MM.1S (cell line): ENCODE measurements at regions not wholly inside any gene's neighbourhood (a gene's known extent, or its start where the extent isn't known, plus 50 kb on each side); places are given as distances from the start of the nearest gene placed in this dataset.

Source experiments
- DNase-seq: peaks from one replicate; pipeline ENCODE4 v3.0.0-alpha.2; 2015
- H2AFZ ChIP-seq: fragments of 300-600 bp; sonication (generic); 2 replicates; pipeline ENCODE4 v1.6.0; 2016; ENCODE audit warnings: antibody characterized with exemption, low read length
- H3F3A ChIP-seq: fragments of 300-600 bp; sonication (generic); 2 replicates; pipeline ENCODE4 v1.6.1; 2016; ENCODE audit warnings: mild to moderate bottlenecking, antibody characterized with exemption, low read length, moderate library complexity, mixed read lengths; ENCODE audit not compliant: insufficient read depth
- H3K27ac ChIP-seq: fragments of 300-600 bp; sonication (generic); 2 replicates; pipeline ENCODE4 v1.5.1; 2016; ENCODE audit warnings: mild to moderate bottlenecking, low read length
- H3K27me3 ChIP-seq: fragments of 300-600 bp; sonication (generic); replicated peaks from 2 replicates; pipeline ENCODE4 v1.6.0; 2016; ENCODE audit warnings: low read length; ENCODE audit not compliant: insufficient read depth
- H3K36me3 ChIP-seq: fragments of 300-600 bp; sonication (generic); replicated peaks from 2 replicates; pipeline ENCODE4 v1.6.1; 2016; ENCODE audit warnings: mild to moderate bottlenecking, low read length, mixed read lengths; ENCODE audit not compliant: insufficient read depth
- H3K4me1 ChIP-seq: fragments of 300-600 bp; sonication (generic); 2 replicates; pipeline ENCODE4 v1.6.1; 2016; ENCODE audit warnings: low read length, mixed read lengths
- H3K4me2 ChIP-seq: fragments of 300-600 bp; sonication (generic); 2 replicates; pipeline ENCODE4 v1.6.0; 2016; ENCODE audit warnings: low read depth, low read length
- H3K4me3 ChIP-seq: fragments of 300-600 bp; sonication (generic); 2 replicates; pipeline ENCODE4 v1.5.1; 2016; ENCODE audit warnings: low read length, mixed read lengths
- H3K79me2 ChIP-seq: fragments of 300-600 bp; sonication (generic); 2 replicates; pipeline ENCODE4 v1.6.1; 2016; ENCODE audit warnings: mixed run types, low read length, mixed read lengths
- H3K9ac ChIP-seq: fragments of 300-600 bp; sonication (generic); 2 replicates; pipeline ENCODE4 v1.6.1; 2016; ENCODE audit warnings: low read length, mixed read lengths
- H3K9me2 ChIP-seq: fragments of 300-600 bp; sonication (generic); replicated peaks from 2 replicates; pipeline ENCODE4 v1.6.1; 2016; ENCODE audit warnings: mild to moderate bottlenecking, low read length, mixed read lengths; ENCODE audit not compliant: insufficient read depth
- H3K9me3 ChIP-seq: fragments of 300-600 bp; sonication (generic); replicated peaks from 2 replicates; pipeline ENCODE4 v1.6.1; 2016; ENCODE audit warnings: mild to moderate bottlenecking, low read length, mixed read lengths; ENCODE audit not compliant: insufficient read depth
- H4K20me1 ChIP-seq: fragments of 300-600 bp; sonication (generic); 2 replicates; pipeline ENCODE4 v1.6.1; 2016; ENCODE audit warnings: mild to moderate bottlenecking, low read length, moderate library complexity, mixed read lengths; ENCODE audit not compliant: insufficient read depth
- CTCF ChIP-seq: fragments of 300-600 bp; sonication (generic); IDR thresholded peaks from 2 replicates; pipeline ENCODE4 v1.5.1; 2016; ENCODE audit warnings: antibody characterized with exemption, low read length, mixed read lengths
- EZH2 ChIP-seq: fragments of 300-600 bp; sonication (generic); optimal IDR thresholded peaks from 2 replicates; pipeline ENCODE3; 2017; ENCODE audit warnings: low read depth, mild to moderate bottlenecking, antibody characterized with exemption, low read length, mixed read lengths
- EZH2phosphoT487 ChIP-seq: fragments of 300-600 bp; sonication (generic); IDR thresholded peaks from 2 replicates; pipeline ENCODE4 v1.6.1; 2018; ENCODE audit warnings: antibody characterized with exemption, low read length

DNA sequence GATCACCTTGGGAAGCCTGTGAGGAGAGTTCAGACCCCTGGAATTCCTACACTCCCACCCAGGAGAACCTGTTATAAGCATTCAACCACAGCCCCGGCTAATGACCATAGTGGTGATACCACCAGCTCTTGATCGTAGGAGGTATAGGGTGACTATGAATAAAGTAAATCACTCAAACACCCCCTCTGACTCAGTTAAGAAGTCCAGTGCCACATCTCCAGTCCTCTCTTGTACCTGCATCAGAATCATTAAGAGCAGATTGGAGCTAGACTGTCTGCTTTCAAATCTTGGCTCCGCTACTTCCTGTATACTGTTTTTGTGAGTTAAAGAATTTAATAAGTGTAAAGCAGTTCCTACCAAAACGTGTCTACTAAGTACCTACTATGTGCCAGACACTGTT, 565.1 kb upstream of the DIPK2B start:
- Histone ChIP-seq H3K4me3 (no peak overlapping the region), H3K27ac (no peak overlapping the region), H3F3A (no peaks in the 10 kb centered on the region)

DNA sequence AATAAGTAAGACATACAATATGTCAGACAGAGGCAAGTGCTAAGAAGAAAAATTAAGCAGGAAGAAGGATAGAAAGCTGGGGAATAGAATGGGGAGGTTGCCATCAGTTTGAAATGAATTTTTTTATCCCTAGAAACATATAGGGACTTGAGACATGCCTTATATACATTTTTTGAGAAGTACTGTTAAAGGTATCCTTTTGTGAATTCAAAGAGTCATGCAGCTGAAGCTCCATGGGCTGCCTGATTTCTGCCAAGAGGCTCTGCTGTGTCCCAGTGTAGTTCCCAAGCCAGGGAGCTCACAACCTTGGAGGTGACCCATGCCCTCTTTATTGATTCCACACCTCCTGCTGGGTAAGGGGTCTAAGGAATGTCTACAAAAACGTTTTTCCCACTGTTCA, 564.6 kb upstream of the DIPK2B start:
- H3K79me2 ChIP-seq, result peaks cover 1% of the 10 kb centered on the region; the same call in 1 of the 2 replicates
- H3K9ac ChIP-seq, result no peak overlapping the region
- no peak overlapping the region for H3K4me3 ChIP-seq
- no peaks in the 10 kb centered on the region for H3K27me3 ChIP-seq
- no peaks in the 10 kb centered on the region for H3K9me3 ChIP-seq
- no peak overlapping the region for H3K4me2 ChIP-seq
- no peaks in the 10 kb centered on the region for H3K9me2 ChIP-seq
- peaks cover 20% of the 10 kb centered on the region for H3K4me1 ChIP-seq
- no peak for TF ChIP-seq EZH2phosphoT487
- no peak for TF ChIP-seq EZH2
- no peak for TF ChIP-seq CTCF
- DNase-seq, result no peak
- H2AFZ ChIP-seq, result no peak overlapping the region
- no peaks in the 10 kb centered on the region for H4K20me1 ChIP-seq
- H3F3A ChIP-seq, result no peaks in the 10 kb centered on the region
- 0 out of 2 replicates have a peak, but pooled peaks cover 3% of the 10 kb centered on the region for H3K36me3 ChIP-seq
- no peak overlapping the region for H3K27ac ChIP-seq

More for the DNA sequence above, 565.1 kb upstream of the DIPK2B start:
- Histone ChIP-seq H3K9me3 (no peaks in the 10 kb centered on the region), H3K9me2 (no peaks in the 10 kb centered on the region), H2AFZ (no peak overlapping the region), H4K20me1 (no peaks in the 10 kb centered on the region), H3K4me1 (peaks cover 15% of the 10 kb centered on the region), H3K79me2 (peaks cover 4% of the 10 kb centered on the region; the same call in 1 of the 2 replicates), H3K27me3 (no peaks in the 10 kb centered on the region), H3K36me3 (0 out of 2 replicates have a peak, but pooled peaks cover 3% of the 10 kb centered on the region), H3K4me2 (no peak overlapping the region), H3K9ac (no peak overlapping the region)
- TF ChIP-seq CTCF, result no peak
- TF ChIP-seq EZH2, result no peak
- no peak for TF ChIP-seq EZH2phosphoT487
- DNase-seq, result no peak

- Histone ChIP-seq H3K4me3 (no peak overlapping the region), H3F3A (peaks cover 21% of the 10 kb centered on the region), H3K27me3 (no peaks in the 10 kb centered on the region), H3K9me2 (no peaks in the 10 kb centered on the region), H3K36me3 (no peaks in the 10 kb centered on the region), H3K9ac (no peak overlapping the region), H3K4me1 (peaks cover 32% of the 10 kb centered on the region), H4K20me1 (no peaks in the 10 kb centered on the region), H3K9me3 (no peaks in the 10 kb centered on the region), H3K27ac (no peak overlapping the region), H3K79me2 (no peaks in the 10 kb centered on the region), H3K4me2 (no peak overlapping the region), H2AFZ (no peak overlapping the region)
- TF ChIP-seq EZH2, result no peak
- no peak for TF ChIP-seq EZH2phosphoT487
- no peak for TF ChIP-seq CTCF
- DNase-seq, result no peak
These were observed 562.3 kb upstream of the DIPK2B start for GRCh38 chrX:45762699-45763647.
